Ascending aorta (tissue), 2 donors: ENCODE measurements at regions not wholly inside any gene's neighbourhood (a gene's known extent, or its start where the extent isn't known, plus 50 kb on each side); places are given as distances from the start of the nearest gene placed in this dataset.

Experiments
- DNase-seq, 2 donors: peaks; one replicate each; pipeline ENCODE4 v3.0.0-alpha.2; 2019; ENCODE audit warnings: low spot score in 2 of 2
- H3K27ac ChIP-seq, 2 donors: fragments of 200-600 bp; sonication (generic); one replicate each; pipeline ENCODE4 v1.5.1; 2016 to 2017; ENCODE audit warnings: mild to moderate bottlenecking in 1 of 2
- H3K27me3 ChIP-seq: fragments of 200-600 bp; sonication (generic); one replicate; pipeline ENCODE4 v1.5.1; 2017
- H3K36me3 ChIP-seq, 2 donors: fragments of 200-600 bp; sonication (generic); one replicate each; pipeline ENCODE4 v1.5.1; 2016
- H3K4me1 ChIP-seq, 2 donors: fragments of 200-600 bp; sonication (generic); one replicate each; pipeline ENCODE4 v1.5.1; 2016 to 2017; ENCODE audit warnings: mild to moderate bottlenecking in 1 of 2
- H3K4me3 ChIP-seq, 2 donors: fragments of 200-600 bp; sonication (generic); one replicate each; pipeline ENCODE4 v1.5.1; 2016 to 2017; ENCODE audit warnings: mild to moderate bottlenecking in 1 of 2
- H3K9me3 ChIP-seq, 2 donors: fragments of 200-600 bp; sonication (generic); one replicate each; pipeline ENCODE4 v1.5.1; 2016
- intact Hi-C: fragments of 100-400 bp; cut with DNase I; formaldehyde crosslinking; loops from one replicate; pipeline ENCODE4 v1.15.1; 2023
- TF ChIP-seq, protein P1 (sequence below), 3 experiments: fragments of 200-600 bp in 2 of 3; fragments of 450-650 bp in 1 of 3; sonication (generic) in 2 of 3; IDR thresholded peaks; one replicate each; pipeline ENCODE4 v1.5.1; 2016 to 2019; ENCODE audit warnings: antibody characterized with exemption in 3 of 3, mild to moderate bottlenecking in 1 of 3, moderate library complexity in 1 of 3

GRCh38 chr14:26959437-26959836 is 361.6 kb upstream of the NOVA1 start:
- no peaks in the 10 kb centered on the region for H3K4me1 ChIP-seq
- H3K36me3 ChIP-seq: no peaks in the 10 kb centered on the region
- no peak for DNase-seq
- no peaks in the 10 kb centered on the region for H3K9me3 ChIP-seq
- TF ChIP-seq, protein P1, sequence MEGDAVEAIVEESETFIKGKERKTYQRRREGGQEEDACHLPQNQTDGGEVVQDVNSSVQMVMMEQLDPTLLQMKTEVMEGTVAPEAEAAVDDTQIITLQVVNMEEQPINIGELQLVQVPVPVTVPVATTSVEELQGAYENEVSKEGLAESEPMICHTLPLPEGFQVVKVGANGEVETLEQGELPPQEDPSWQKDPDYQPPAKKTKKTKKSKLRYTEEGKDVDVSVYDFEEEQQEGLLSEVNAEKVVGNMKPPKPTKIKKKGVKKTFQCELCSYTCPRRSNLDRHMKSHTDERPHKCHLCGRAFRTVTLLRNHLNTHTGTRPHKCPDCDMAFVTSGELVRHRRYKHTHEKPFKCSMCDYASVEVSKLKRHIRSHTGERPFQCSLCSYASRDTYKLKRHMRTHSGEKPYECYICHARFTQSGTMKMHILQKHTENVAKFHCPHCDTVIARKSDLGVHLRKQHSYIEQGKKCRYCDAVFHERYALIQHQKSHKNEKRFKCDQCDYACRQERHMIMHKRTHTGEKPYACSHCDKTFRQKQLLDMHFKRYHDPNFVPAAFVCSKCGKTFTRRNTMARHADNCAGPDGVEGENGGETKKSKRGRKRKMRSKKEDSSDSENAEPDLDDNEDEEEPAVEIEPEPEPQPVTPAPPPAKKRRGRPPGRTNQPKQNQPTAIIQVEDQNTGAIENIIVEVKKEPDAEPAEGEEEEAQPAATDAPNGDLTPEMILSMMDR (IDR thresholded peaks at IDR 0.05): no peak
- H3K27me3 ChIP-seq: no peaks in the 10 kb centered on the region
- intact Hi-C loops: no loop called here
- no peak overlapping the region for H3K27ac ChIP-seq
- H3K4me3 ChIP-seq: no peak overlapping the region

DNA sequence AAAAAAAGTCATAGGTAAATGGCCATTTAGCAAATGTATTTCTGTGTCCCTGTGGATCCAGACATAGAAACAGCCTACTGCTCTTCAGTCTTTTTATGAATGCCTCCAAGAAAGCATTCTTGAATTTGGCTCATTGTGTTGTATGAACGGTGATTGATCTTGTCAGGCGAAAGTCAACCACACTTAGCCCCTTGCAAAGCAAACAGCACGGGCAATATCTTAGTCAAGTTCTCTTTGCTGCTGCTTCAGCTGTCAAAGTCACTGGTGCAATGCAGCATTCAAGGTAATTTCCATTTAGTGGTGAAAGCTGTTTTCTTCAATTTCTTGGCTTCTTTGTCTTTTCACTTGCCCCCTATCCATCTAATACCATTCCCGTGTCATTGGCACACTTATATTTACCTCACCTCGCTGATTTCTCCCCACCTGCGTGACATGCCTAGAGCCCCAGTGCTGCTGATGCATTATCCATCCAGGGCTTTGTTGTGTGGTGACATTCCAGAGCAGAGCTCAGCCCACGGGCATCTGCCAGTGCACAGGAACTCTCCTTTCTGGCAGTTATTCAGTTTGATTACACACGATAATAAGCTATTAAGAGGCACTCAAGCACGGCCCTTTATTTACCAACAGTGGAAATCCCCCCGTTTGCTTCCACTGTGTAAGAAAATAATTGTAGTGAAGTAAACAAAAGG is 362.3 kb upstream of the NOVA1 start:
- H3K9me3 ChIP-seq: no peaks in the 10 kb centered on the region
- TF ChIP-seq, protein P1 (IDR thresholded peaks at IDR 0.05): no peak
- H3K4me3 ChIP-seq: no peak overlapping the region
- no peak overlapping the region for H3K27ac ChIP-seq
- intact Hi-C loops: no loop called here
- no peaks in the 10 kb centered on the region for H3K36me3 ChIP-seq
- no peak for DNase-seq
- H3K27me3 ChIP-seq: no peaks in the 10 kb centered on the region
- no peaks in the 10 kb centered on the region for H3K4me1 ChIP-seq

- TF ChIP-seq, protein P1 (IDR thresholded peaks at IDR 0.05): no peak
- Histone ChIP-seq H3K27ac (no peak overlapping the region), H3K27me3 (no peaks in the 10 kb centered on the region), H3K9me3 (no peaks in the 10 kb centered on the region), H3K36me3 (no peaks in the 10 kb centered on the region), H3K4me1 (no peaks in the 10 kb centered on the region), H3K4me3 (no peak overlapping the region)
- intact Hi-C loops: no loop called here
- DNase-seq: no peak
Observed at GRCh38 chr14:26963711-26964110, 365.9 kb upstream of the NOVA1 start.

GRCh38 chr14:26965490-26965889 is 367.7 kb upstream of the NOVA1 start:
- Histone ChIP-seq H3K4me1 (no peaks in the 10 kb centered on the region), H3K4me3 (no peak overlapping the region), H3K9me3 (no peaks in the 10 kb centered on the region), H3K27me3 (no peaks in the 10 kb centered on the region), H3K36me3 (no peaks in the 10 kb centered on the region), H3K27ac (no peak overlapping the region)
- intact Hi-C loops: no loop called here
- TF ChIP-seq, protein P1 (IDR thresholded peaks at IDR 0.05): no peak
- DNase-seq: no peak

GRCh38 chr14:26966908-26967307 is 369.1 kb upstream of the NOVA1 start:
- Histone ChIP-seq H3K36me3 (no peaks in the 10 kb centered on the region), H3K4me3 (no peak overlapping the region), H3K4me1 (no peaks in the 10 kb centered on the region), H3K9me3 (no peaks in the 10 kb centered on the region), H3K27me3 (no peaks in the 10 kb centered on the region), H3K27ac (no peak overlapping the region)
- intact Hi-C loops: no loop called here
- DNase-seq: no peak
- TF ChIP-seq, protein P1 (IDR thresholded peaks at IDR 0.05): no peak

DNA sequence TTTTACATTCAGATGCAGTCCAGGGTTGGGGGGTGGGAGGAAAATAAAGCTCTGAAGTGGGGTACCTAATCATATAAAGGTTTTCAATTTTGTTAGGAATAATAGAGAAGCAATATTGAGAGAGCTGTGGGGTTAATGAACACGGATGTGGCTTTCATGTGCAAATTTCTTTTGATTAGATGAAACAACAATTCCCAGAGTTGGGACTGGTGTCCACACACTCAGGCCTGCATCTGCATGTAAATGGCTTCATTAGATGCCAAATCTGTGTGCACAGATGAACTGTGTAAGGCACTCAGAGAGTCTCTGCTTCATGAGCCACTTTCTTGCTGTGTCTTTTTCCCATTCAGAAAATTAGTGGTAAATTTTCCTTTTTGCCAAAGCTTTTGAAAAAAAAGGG is 377.1 kb upstream of the NOVA1 start:
- H3K4me1 ChIP-seq: no peaks in the 10 kb centered on the region
- H3K36me3 ChIP-seq: no peaks in the 10 kb centered on the region
- TF ChIP-seq, protein P1 (IDR thresholded peaks at IDR 0.05): no peak
- intact Hi-C loops: no loop called here
- no peak overlapping the region for H3K4me3 ChIP-seq
- no peak for DNase-seq
- H3K27ac ChIP-seq: no peak overlapping the region
- H3K9me3 ChIP-seq: no peaks in the 10 kb centered on the region
- H3K27me3 ChIP-seq: no peaks in the 10 kb centered on the region
